ENCODE measurements at regions not wholly inside any gene's neighbourhood (a gene's known extent, or its start where the extent isn't known, plus 50 kb on each side); places are given as distances from the start of the nearest gene placed in this dataset.
"Not testable (repeated sequence)": the region's sequence is repeated elsewhere in the genome, so short reads cannot be mapped to it uniquely, and the experiment has no call there.

GRCh38 chrY:21767824-21768223, 126.5 kb downstream of the RBMY1D start:
- H3K27me3 ChIP-seq (replicated peaks in 2 of 5; ENCODE audit: control insufficient read depth in 4 of 5, insufficient read depth in 5 of 5, low read length in 4 of 5); H3K4me1 ChIP-seq (ENCODE audit: control extremely low read depth in 1 of 4, control insufficient read depth in 4 of 4, insufficient read depth in 4 of 4, low read length in 3 of 4); H3K9me3 ChIP-seq (ENCODE audit: control extremely low read depth in 1 of 5, control insufficient read depth in 4 of 5, insufficient read depth in 2 of 5, low read depth in 1 of 5, low read length in 4 of 5); POLR2A ChIA-PET; H3K36me3 ChIP-seq (ENCODE audit: control insufficient read depth in 4 of 4, insufficient read depth in 4 of 4, low read length in 3 of 4); H3K4me3 ChIP-seq (ENCODE audit: control insufficient read depth in 1 of 7, extremely low read depth in 1 of 7, insufficient read depth in 4 of 7, low read depth in 2 of 7, low read length in 6 of 7); DNase-seq; H3K27ac ChIP-seq (ENCODE audit: insufficient read depth in 1 of 2, low read depth in 1 of 2, low read length in 2 of 2, poor library complexity in 1 of 2, severe bottlenecking in 2 of 2); CTCF ChIA-PET: not testable (repeated sequence)
- no CpG with 5 or more reads among the region's 1 CpG for WGBS (ENCODE audit: insufficient coverage)

GRCh38 chrY:21782174-21782860, 112.0 kb downstream of the RBMY1D start:
- H3K4me3 ChIP-seq (ENCODE audit: control insufficient read depth in 1 of 7, extremely low read depth in 1 of 7, insufficient read depth in 4 of 7, low read depth in 2 of 7, low read length in 6 of 7); H3K27me3 ChIP-seq (replicated peaks in 2 of 5; ENCODE audit: control insufficient read depth in 4 of 5, insufficient read depth in 5 of 5, low read length in 4 of 5); CTCF ChIA-PET; H3K36me3 ChIP-seq (ENCODE audit: control insufficient read depth in 4 of 4, insufficient read depth in 4 of 4, low read length in 3 of 4); POLR2A ChIA-PET; H3K4me1 ChIP-seq (ENCODE audit: control extremely low read depth in 1 of 4, control insufficient read depth in 4 of 4, insufficient read depth in 4 of 4, low read length in 3 of 4); DNase-seq; H3K9me3 ChIP-seq (ENCODE audit: control extremely low read depth in 1 of 5, control insufficient read depth in 4 of 5, insufficient read depth in 2 of 5, low read depth in 1 of 5, low read length in 4 of 5); H3K27ac ChIP-seq (ENCODE audit: insufficient read depth in 1 of 2, low read depth in 1 of 2, low read length in 2 of 2, poor library complexity in 1 of 2, severe bottlenecking in 2 of 2): not testable (repeated sequence)
- no CpG with 5 or more reads among the region's 4 CpGs for WGBS (ENCODE audit: insufficient coverage)

GRCh38 chrY:21813484-21814233, 80.7 kb downstream of the RBMY1D start:
- WGBS (ENCODE audit: insufficient coverage) = no CpG with 5 or more reads among the region's 1 CpG
- Histone ChIP-seq H3K36me3 (ENCODE audit: control insufficient read depth in 4 of 4, insufficient read depth in 4 of 4, low read length in 3 of 4) (no peaks in the 10 kb centered on the region), H3K27me3 (replicated peaks in 2 of 5; ENCODE audit: control insufficient read depth in 4 of 5, insufficient read depth in 5 of 5, low read length in 4 of 5) (no peaks in the 10 kb centered on the region), H3K27ac (ENCODE audit: insufficient read depth in 1 of 2, low read depth in 1 of 2, low read length in 2 of 2, poor library complexity in 1 of 2, severe bottlenecking in 2 of 2) (no peak overlapping the region), H3K4me1 (ENCODE audit: control extremely low read depth in 1 of 4, control insufficient read depth in 4 of 4, insufficient read depth in 4 of 4, low read length in 3 of 4) (peaks cover 0 to 2% (median 0%) of the 10 kb centered on the region in 4 experiments), H3K9me3 (ENCODE audit: control extremely low read depth in 1 of 5, control insufficient read depth in 4 of 5, insufficient read depth in 2 of 5, low read depth in 1 of 5, low read length in 4 of 5) (no peaks in the 10 kb centered on the region), H3K4me3 (ENCODE audit: control insufficient read depth in 1 of 7, extremely low read depth in 1 of 7, insufficient read depth in 4 of 7, low read depth in 2 of 7, low read length in 6 of 7) (no peak overlapping the region)
- CTCF ChIA-PET = interaction anchor here (0.7 kb wide), 1 partner anchor 32 kb away, joined by 3 read pairs; no protein-coding TSS in a partner anchor
- no peak for DNase-seq
- POLR2A ChIA-PET = no interaction called here

GRCh38 chrY:21814491-21814890, 79.8 kb downstream of the RBMY1D start:
- Histone ChIP-seq H3K27ac (ENCODE audit: insufficient read depth in 1 of 2, low read depth in 1 of 2, low read length in 2 of 2, poor library complexity in 1 of 2, severe bottlenecking in 2 of 2) (no peak overlapping the region), H3K4me1 (ENCODE audit: control extremely low read depth in 1 of 4, control insufficient read depth in 4 of 4, insufficient read depth in 4 of 4, low read length in 3 of 4) (peaks cover 0 to 2% (median 0%) of the 10 kb centered on the region in 4 experiments), H3K9me3 (ENCODE audit: control extremely low read depth in 1 of 5, control insufficient read depth in 4 of 5, insufficient read depth in 2 of 5, low read depth in 1 of 5, low read length in 4 of 5) (no peaks in the 10 kb centered on the region), H3K27me3 (replicated peaks in 2 of 5; ENCODE audit: control insufficient read depth in 4 of 5, insufficient read depth in 5 of 5, low read length in 4 of 5) (no peaks in the 10 kb centered on the region), H3K4me3 (ENCODE audit: control insufficient read depth in 1 of 7, extremely low read depth in 1 of 7, insufficient read depth in 4 of 7, low read depth in 2 of 7, low read length in 6 of 7) (no peak overlapping the region), H3K36me3 (ENCODE audit: control insufficient read depth in 4 of 4, insufficient read depth in 4 of 4, low read length in 3 of 4) (no peaks in the 10 kb centered on the region)
- no peak for DNase-seq
- no CpG with 5 or more reads among the region's 2 CpGs for WGBS (ENCODE audit: insufficient coverage)
- CTCF ChIA-PET = interaction anchor here (0.7 kb wide), 1 partner anchor 31 kb away, joined by 3 read pairs; no protein-coding TSS in a partner anchor
- POLR2A ChIA-PET = no interaction called here

GRCh38 chrY:21821881-21822280, 72.4 kb downstream of the RBMY1D start:
- H3K9me3 ChIP-seq (ENCODE audit: control extremely low read depth in 1 of 5, control insufficient read depth in 4 of 5, insufficient read depth in 2 of 5, low read depth in 1 of 5, low read length in 4 of 5) = no peaks in the 10 kb centered on the region
- H3K36me3 ChIP-seq (ENCODE audit: control insufficient read depth in 4 of 4, insufficient read depth in 4 of 4, low read length in 3 of 4) = no peaks in the 10 kb centered on the region
- POLR2A ChIA-PET = no interaction called here
- DNase-seq = no peak
- no CpG with 5 or more reads among the region's 5 CpGs for WGBS (ENCODE audit: insufficient coverage)
- H3K27ac ChIP-seq (ENCODE audit: insufficient read depth in 1 of 2, low read depth in 1 of 2, low read length in 2 of 2, poor library complexity in 1 of 2, severe bottlenecking in 2 of 2) = no peak overlapping the region
- CTCF ChIA-PET = no interaction called here
- H3K4me1 ChIP-seq (ENCODE audit: control extremely low read depth in 1 of 4, control insufficient read depth in 4 of 4, insufficient read depth in 4 of 4, low read length in 3 of 4) = peaks cover 0 to 8% (median 0%) of the 10 kb centered on the region in 4 experiments
- no peaks in the 10 kb centered on the region for H3K27me3 ChIP-seq (replicated peaks in 2 of 5; ENCODE audit: control insufficient read depth in 4 of 5, insufficient read depth in 5 of 5, low read length in 4 of 5)
- no peak overlapping the region for H3K4me3 ChIP-seq (ENCODE audit: control insufficient read depth in 1 of 7, extremely low read depth in 1 of 7, insufficient read depth in 4 of 7, low read depth in 2 of 7, low read length in 6 of 7)

- no peak for DNase-seq
- Histone ChIP-seq H3K36me3 (ENCODE audit: control insufficient read depth in 4 of 4, insufficient read depth in 4 of 4, low read length in 3 of 4) (no peaks in the 10 kb centered on the region), H3K9me3 (ENCODE audit: control extremely low read depth in 1 of 5, control insufficient read depth in 4 of 5, insufficient read depth in 2 of 5, low read depth in 1 of 5, low read length in 4 of 5) (no peaks in the 10 kb centered on the region), H3K27me3 (replicated peaks in 2 of 5; ENCODE audit: control insufficient read depth in 4 of 5, insufficient read depth in 5 of 5, low read length in 4 of 5) (no peaks in the 10 kb centered on the region), H3K27ac (ENCODE audit: insufficient read depth in 1 of 2, low read depth in 1 of 2, low read length in 2 of 2, poor library complexity in 1 of 2, severe bottlenecking in 2 of 2) (no peak overlapping the region), H3K4me1 (ENCODE audit: control extremely low read depth in 1 of 4, control insufficient read depth in 4 of 4, insufficient read depth in 4 of 4, low read length in 3 of 4) (peaks cover 0 to 18% (median 0%) of the 10 kb centered on the region in 4 experiments), H3K4me3 (ENCODE audit: control insufficient read depth in 1 of 7, extremely low read depth in 1 of 7, insufficient read depth in 4 of 7, low read depth in 2 of 7, low read length in 6 of 7) (no peak overlapping the region)
- ChIA-PET POLR2A (no interaction called here), CTCF (no interaction called here)
- WGBS (ENCODE audit: insufficient coverage) = no CpG with 5 or more reads among the region's 3 CpGs
Observed at GRCh38 chrY:21827593-21827992, 66.7 kb downstream of the RBMY1D start.

All from common myeloid progenitor, CD34-positive (primary cell).